Inflammatory macrophage treated with lipopolysaccharide for 1 hour (primary cell): ENCODE measurements at regions not wholly inside any gene's neighbourhood (a gene's known extent, or its start where the extent isn't known, plus 50 kb on each side); places are given as distances from the start of the nearest gene placed in this dataset.

Source experiments
- DNase-seq, 2 donors: peaks; one replicate each; pipeline ENCODE4 v3.0.0-alpha.2; 2020 to 2022

DNA sequence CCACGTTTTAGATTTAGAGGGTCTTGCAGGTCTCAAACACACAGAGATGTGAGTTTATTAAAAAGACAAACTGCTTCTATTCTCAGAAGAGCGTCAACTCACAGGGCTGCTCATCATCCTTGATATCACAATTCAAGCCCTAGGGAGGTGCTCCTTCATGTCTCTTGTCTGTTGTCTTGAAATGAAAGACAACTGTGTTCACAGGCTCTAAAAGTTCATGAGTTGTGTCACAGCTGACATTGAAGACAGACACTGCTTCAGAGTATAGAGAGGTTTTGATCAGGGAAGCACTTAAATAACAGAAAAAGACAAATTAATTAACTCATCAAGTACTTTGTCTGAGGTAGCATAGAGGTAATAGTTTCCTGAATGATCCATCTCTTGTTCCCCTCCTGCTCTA, 1917.6 kb upstream of the WWC1 start:
- no peak for DNase-seq

DNA sequence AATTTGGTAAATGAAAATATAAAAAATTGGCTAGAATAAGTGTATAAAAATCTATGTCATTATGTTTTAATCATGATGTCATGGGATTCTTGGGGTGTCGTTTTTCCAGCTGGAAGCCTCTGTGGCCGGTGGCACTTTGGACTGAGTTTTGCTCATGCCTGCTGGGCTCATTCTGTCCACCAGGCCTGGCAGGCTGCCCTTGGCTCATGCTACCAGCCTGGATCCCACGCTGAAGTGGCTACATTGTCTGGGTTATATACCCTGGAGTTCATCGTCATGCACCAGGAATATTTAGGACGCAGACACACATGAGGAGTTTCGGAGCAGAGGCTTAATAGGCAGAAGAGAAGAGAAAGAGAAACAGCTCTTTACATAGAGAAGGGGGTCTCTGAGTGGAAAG, 1913.7 kb upstream of the WWC1 start:
- no peak for DNase-seq

GRCh38 chr5:166379517-166379916, 1911.9 kb upstream of the WWC1 start:
- DNase-seq, result no peak

- no peak for DNase-seq
These were observed 1909.4 kb upstream of the WWC1 start for GRCh38 chr5:166382031-166382430.

GRCh38 chr5:166398131-166398530, 1893.3 kb upstream of the WWC1 start:
- no peak for DNase-seq

DNA sequence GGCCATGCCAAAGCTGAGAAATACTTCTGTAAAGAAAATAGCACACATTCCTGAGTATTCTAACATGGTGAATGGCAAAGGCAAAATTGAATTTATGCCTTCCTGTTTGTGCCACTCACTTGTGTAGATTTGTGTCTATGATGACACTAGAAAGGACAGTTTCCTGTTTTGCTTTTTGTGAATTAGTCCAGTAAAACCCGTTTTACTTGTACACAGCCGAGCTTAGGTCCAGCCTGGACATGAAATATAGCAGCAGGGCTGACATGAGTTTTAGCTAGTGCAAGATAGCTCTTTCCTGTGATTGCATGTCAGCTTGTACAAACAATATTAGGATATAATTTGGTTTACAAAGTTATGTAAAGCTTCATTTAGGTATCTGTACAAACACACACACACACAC, 1891.7 kb upstream of the WWC1 start:
- no peak for DNase-seq

GRCh38 chr5:166401391-166401790, 1890.1 kb upstream of the WWC1 start:
- DNase-seq, result no peak

DNA sequence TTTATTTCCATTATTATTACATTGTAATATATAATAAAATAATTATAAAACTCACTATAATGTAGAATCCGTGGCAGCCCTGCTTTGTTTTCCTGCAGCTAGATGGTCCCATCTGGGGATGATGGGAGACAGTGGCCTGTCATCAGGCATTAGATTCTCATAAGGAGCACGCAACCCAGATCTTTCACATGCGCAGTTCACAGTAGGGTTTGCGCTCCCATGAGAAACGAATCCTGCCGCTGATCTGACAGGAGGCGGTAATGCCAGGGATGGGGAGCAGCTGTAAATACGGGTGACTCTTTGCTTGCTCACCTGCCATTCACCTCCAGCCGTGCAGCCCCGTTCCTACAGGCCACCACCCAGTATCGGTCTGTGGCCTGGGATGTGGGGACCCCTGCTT, 1879.3 kb upstream of the WWC1 start:
- no peak for DNase-seq

DNA sequence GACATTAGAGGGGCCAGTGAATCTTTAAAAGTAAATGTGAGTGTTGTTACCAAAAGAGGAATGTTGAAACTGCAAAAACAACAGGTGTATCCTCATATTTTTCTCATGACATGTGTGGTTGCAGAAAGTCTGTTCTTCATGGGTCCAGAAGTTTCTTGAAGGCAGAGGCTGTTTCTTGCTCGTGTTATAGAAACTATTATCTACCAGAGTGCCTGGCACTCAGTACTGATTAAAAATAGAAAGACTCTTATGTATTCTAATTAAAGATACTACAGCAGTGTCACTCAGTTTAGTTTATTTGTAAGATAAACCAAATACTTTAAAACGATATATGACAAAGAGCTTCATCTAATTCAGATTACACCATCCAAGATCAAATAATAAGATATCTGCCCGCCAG, 1864.2 kb upstream of the WWC1 start:
- DNase-seq, result no peak

DNA sequence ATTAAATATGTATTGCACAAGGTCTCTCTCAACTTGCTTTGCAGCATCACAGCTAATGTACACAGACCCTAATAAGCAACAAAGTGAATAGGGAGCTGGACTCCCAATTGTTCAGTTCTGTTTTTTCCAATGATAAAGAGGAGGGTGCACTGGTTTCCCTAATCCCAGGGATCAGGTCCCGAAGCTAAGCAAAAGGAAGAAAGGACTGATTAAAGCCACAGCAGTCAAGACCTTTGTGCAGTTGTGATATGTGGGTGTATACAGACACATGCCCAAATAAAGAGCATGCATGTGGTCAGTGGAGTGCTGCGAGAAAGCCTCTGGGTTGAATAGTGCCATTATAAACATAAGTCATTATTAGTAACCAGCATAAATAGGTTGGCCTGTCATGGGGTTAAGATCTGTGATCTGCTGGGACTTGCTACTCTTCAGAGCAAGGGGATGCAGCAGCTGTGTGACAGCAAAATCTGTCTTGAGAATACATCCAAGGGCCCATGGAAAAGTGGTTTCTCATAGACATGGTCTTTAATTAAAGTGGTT, 1863.1 kb upstream of the WWC1 start:
- no peak for DNase-seq

GRCh38 chr5:166430491-166431319, 1860.7 kb upstream of the WWC1 start:
- DNase-seq, result no peak

GRCh38 chr5:166431456-166431855, 1860.0 kb upstream of the WWC1 start:
- DNase-seq, result no peak

GRCh38 chr5:166433679-166434078, 1857.8 kb upstream of the WWC1 start:
- DNase-seq, result no peak

GRCh38 chr5:166436872-166437271, 1854.6 kb upstream of the WWC1 start:
- no peak for DNase-seq

DNA sequence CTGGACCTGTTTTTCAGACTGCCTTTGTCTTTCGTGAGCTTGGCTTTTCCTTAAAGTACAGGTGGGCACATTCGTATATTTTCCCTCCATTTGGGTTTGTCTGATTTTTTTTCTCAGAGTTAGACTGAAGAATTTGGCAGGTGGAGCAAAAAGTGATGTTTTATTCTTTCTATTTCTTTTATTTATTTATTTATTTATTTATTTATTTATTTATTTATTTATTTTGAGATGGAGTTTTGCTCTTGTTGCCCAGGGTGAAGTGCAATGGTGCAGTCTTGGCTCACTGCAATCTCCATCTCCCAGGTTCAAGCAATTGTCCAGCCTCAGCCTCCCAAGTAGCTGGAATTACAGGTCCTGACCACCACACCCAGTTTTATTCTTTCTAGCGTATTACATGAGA, 1805.1 kb upstream of the WWC1 start:
- DNase-seq, result no peak

DNA sequence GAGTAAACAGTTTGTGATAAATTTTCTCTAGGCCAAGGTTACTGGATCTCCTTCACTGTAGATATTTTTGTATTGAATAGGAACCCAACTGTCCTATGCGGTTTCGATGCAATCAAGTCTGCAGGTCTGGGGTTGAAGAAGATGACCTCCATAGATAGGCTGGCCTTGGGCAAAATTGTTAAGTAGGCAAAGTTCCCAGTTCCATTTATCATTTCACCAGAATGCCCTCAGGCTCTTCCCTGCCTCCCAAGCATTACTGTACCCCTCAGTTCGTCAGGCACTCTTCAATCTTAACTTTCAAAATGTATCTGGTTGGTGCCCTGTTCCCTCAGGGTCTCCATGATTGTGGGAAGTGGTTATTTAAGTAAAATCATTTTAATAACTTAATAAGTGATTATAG, 1802.9 kb upstream of the WWC1 start:
- DNase-seq, result no peak

DNA sequence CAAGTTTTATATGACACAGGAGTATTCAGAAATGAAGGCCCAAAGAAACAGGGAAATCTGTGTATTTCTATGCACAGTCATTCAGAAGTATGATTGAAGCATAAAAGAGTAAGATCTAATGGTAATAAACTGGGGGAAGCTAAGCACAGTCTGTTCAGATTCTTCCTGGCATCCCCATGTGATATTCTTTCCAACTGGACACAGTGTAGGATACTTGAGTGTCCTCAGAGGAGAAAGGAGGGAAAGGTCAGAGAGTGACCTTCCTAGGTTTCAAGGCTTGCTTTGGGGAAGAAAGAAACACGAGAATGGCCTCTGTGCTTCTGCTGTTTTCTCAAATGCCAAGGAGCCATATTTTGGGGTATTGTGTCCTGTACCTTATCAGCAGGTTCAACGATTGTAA, 1798.4 kb upstream of the WWC1 start:
- DNase-seq, result no peak

DNA sequence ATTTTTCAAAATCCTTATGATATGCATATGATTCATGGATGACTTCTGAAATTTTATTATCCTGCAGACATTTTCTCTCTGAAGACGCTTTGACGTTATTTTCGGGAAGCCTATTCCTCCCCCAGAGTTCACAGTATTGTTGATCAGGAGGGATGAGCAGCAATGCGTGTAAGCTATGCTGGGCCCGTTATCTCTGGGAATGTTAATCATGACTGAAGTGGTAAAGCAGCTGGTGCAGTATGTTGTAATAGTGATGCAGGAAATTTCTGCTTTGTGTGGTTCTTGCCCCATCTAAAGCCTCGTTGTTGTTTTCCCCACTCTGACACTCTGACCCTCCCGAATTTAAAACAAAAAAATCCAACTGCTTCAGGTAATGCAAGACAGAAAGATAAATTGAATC, 1797.8 kb upstream of the WWC1 start:
- no peak for DNase-seq

GRCh38 chr5:166497496-166498104, 1793.8 kb upstream of the WWC1 start:
- no peak for DNase-seq

DNA sequence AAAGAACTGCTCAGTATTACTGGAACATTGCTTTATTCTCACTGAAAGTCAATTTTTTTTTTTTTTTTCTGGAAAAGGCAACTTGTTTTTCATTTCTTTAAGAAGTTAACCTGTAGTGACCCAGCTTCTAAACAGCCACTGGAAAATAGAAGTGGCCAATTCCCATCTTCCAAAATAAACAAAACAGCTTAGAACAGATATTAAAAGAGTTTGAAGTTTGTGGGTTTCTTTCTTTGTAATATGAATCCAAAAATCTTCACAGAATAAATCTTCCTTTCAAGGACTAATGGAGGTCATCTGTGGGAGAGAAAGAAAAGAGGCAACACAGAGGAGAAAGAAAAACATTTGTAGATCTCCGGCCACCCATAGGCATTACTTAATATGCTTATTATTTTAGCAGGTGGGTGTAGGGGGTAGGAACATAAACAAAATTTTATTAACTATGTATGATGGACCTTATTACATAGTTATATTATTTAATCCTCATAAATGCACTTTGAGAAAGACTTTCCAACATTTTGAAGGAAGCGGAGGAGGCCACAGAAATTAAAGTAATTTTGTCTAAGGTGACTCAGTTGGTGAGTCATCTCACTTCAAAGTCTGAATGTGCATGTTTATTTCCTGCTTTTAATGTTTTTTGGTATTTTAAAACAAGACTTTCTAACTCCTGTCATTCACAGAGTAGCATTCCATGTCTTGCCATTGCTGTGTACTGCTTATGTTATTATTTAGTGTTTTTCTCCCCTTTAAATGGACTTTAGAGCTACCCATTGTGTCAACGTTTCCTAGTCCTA, 1791.8 kb upstream of the WWC1 start:
- no peak for DNase-seq

- DNase-seq, result no peak
These were observed 1787.9 kb upstream of the WWC1 start for GRCh38 chr5:166503506-166503905.

DNA sequence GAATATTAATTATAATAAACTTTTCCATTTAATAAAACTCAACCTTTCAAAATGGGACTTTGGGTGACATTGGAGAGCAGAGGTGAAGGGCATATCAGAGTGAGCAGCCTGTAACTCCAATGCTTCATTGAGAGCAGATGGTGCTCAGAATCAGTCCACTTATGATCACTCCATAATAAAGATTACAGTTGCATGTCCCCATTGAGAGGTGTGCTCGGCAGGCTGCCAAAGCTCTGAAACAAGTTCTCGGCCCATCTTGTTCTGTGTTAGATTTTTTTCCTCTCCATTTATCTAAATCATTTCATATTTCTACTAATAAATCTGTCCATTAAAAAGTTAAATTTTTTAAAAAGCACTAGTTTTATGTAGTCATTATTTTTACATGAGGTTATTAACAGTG, 1786.4 kb upstream of the WWC1 start:
- DNase-seq, result no peak

- no peak for DNase-seq
These were observed 1785.9 kb upstream of the WWC1 start for GRCh38 chr5:166505544-166505943.
